ENCODE measurements at regions not wholly inside any gene's neighbourhood (a gene's known extent, or its start where the extent isn't known, plus 50 kb on each side); places are given as distances from the start of the nearest gene placed in this dataset.

DNA sequence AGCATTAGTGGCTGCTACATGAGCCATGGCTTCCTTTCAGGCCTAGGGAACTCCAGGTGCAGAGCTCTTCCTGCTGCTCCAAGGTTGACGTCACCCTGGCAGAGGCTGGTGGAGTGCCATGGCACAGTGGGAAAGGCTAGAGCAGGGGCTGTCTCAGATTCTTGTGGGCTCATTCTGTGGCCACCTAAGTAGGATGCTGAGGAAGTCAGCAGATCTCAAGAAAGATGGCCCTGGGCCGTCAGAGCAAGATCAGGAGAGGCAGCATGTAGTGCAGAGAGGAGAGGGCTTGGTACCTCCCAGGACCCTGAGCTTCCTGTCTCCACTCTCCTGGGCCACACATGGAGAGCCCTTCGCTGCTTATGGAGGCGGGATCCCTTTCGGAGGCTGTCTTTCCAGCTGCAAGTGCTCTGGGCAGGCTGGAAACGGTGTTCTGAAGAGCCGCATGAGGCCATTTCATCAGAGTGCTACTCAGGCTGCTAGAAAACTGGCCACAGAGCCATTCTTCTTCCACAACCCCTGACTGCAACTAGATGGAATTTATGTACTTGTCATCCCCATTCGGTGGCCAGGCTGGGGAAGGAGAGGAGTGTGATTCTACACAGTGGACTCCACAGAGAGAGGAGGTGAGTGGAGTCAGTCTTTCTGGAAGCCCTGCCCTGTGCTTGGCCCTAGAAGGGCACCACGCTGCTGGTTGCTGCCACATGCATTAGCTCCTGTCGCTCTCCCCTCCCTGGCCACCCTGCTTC, 304.2 kb downstream of the RPS24 start:
- TF ChIP-seq, protein P1, sequence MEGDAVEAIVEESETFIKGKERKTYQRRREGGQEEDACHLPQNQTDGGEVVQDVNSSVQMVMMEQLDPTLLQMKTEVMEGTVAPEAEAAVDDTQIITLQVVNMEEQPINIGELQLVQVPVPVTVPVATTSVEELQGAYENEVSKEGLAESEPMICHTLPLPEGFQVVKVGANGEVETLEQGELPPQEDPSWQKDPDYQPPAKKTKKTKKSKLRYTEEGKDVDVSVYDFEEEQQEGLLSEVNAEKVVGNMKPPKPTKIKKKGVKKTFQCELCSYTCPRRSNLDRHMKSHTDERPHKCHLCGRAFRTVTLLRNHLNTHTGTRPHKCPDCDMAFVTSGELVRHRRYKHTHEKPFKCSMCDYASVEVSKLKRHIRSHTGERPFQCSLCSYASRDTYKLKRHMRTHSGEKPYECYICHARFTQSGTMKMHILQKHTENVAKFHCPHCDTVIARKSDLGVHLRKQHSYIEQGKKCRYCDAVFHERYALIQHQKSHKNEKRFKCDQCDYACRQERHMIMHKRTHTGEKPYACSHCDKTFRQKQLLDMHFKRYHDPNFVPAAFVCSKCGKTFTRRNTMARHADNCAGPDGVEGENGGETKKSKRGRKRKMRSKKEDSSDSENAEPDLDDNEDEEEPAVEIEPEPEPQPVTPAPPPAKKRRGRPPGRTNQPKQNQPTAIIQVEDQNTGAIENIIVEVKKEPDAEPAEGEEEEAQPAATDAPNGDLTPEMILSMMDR (conservative IDR thresholded peaks at IDR 0.05 in 1 of 2, IDR thresholded peaks at IDR 0.05 in 1 of 2; ENCODE audit: low read depth in 1 of 2, low read length in 2 of 2): no peak
- TF ChIP-seq EZH2 (IDR thresholded peaks at IDR 0.05; ENCODE audit: low read length, missing control alignments): no peak
